ENCODE measurements at regions not wholly inside any gene's neighbourhood (a gene's known extent, or its start where the extent isn't known, plus 50 kb on each side); places are given as distances from the start of the nearest gene placed in this dataset.

- no peak for DNase-seq
- POLR2A ChIA-PET, result no interaction called here
- TF ChIP-seq EZH2 (IDR thresholded peaks at IDR 0.05; ENCODE audit: borderline replicate concordance, insufficient read depth, low read depth, low read length, poor library complexity, severe bottlenecking), result no peak
- TF ChIP-seq CTCF (IDR thresholded peaks at IDR 0.05), result no peak
- intact Hi-C loops (cut with micrococcal nuclease), result no loop called here
- Histone ChIP-seq H3K27me3 (replicated peaks in 1 of 4; ENCODE audit: control extremely low read depth in 1 of 4, control insufficient read depth in 3 of 4, insufficient read depth in 4 of 4, low read length in 3 of 4) (no peaks in the 10 kb centered on the region), H3K9me3 (ENCODE audit: control extremely low read depth in 1 of 3, control insufficient read depth in 2 of 3, insufficient read depth in 1 of 3, low read length in 2 of 3) (no peaks in the 10 kb centered on the region), H3K27ac (ENCODE audit: low read length in 2 of 2) (no peak overlapping the region), H4K20me1 (ENCODE audit: control insufficient read depth, insufficient read depth, low read length, poor library complexity, severe bottlenecking) (no peaks in the 10 kb centered on the region), H3K4me3 (ENCODE audit: control extremely low read depth in 1 of 5, extremely low read depth in 1 of 5, insufficient read depth in 1 of 5, low read depth in 2 of 5, low read length in 4 of 5) (no peak overlapping the region), H3K4me1 (ENCODE audit: control insufficient read depth in 2 of 2, insufficient read depth in 2 of 2, low read length in 2 of 2) (no peaks in the 10 kb centered on the region), H2AFZ (ENCODE audit: insufficient read depth, low read depth, low read length, poor library complexity, severe bottlenecking) (no peak overlapping the region), H3K36me3 (replicated peaks in 1 of 2; ENCODE audit: control extremely low read depth in 1 of 2, control insufficient read depth in 1 of 2, extremely low read depth in 1 of 2, insufficient read depth in 2 of 2, low read length in 1 of 2) (no peaks in the 10 kb centered on the region), H3K4me2 (replicated peaks; ENCODE audit: low read depth, low read length, poor library complexity, severe bottlenecking) (no peak overlapping the region), H3K79me2 (ENCODE audit: control insufficient read depth, insufficient read depth, low read length) (no peaks in the 10 kb centered on the region), H3K9ac (ENCODE audit: low read length) (no peak overlapping the region)
- H3K27ac Mint-ChIP-seq, result no peak overlapping the region
- H3K4me1 Mint-ChIP-seq, result no peaks in the 10 kb centered on the region
- no peaks in the 10 kb centered on the region for H3K9me3 Mint-ChIP-seq (ENCODE audit: insufficient read depth)
- 86% methylated on average over 18 of the region's 19 CpGs for WGBS (ENCODE audit: insufficient coverage)
- H3K27me3 Mint-ChIP-seq, result peaks cover 11% of the 10 kb centered on the region
- ATAC-seq (ENCODE audit: low read depth), result no peak
- no peak overlapping the region for H3K4me3 Mint-ChIP-seq
- CTCF ChIA-PET, result no interaction called here
Measured at GRCh38 chr18:45565280-45565970, 49.9 kb upstream of the SLC14A2 start.
